SU-DHL-6 (cell line): ENCODE measurements at regions not wholly inside any gene's neighbourhood (a gene's known extent, or its start where the extent isn't known, plus 50 kb on each side); places are given as distances from the start of the nearest gene placed in this dataset.

Experiments
- H2AFZ ChIP-seq: fragments of 200-600 bp; sonication (generic); 2 replicates; pipeline ENCODE4 v1.6.1; 2014; ENCODE audit warnings: low read depth, mild to moderate bottlenecking, moderate library complexity, mixed read lengths, antibody characterized with exemption, low read length; ENCODE audit not compliant: severe bottlenecking
- H3F3A ChIP-seq: fragments of 200-600 bp; shearing (Covaris generic); 2 replicates; pipeline ENCODE4 v1.6.0; 2016; ENCODE audit warnings: antibody characterized with exemption, mild to moderate bottlenecking; ENCODE audit not compliant: insufficient read depth
- H3K27ac ChIP-seq: fragments of 200-600 bp; sonication (generic); 2 replicates; pipeline ENCODE4 v1.5.1; 2016; ENCODE audit warnings: low read depth, mild to moderate bottlenecking, low read length, moderate library complexity, mixed read lengths
- H3K27me3 ChIP-seq: fragments of 200-600 bp; sonication (generic), shearing (Covaris generic); 2 replicates; pipeline ENCODE4 v1.6.0; 2014; ENCODE audit warnings: mild to moderate bottlenecking, low read length
- H3K36me3 ChIP-seq: fragments of 200-600 bp; sonication (generic); 2 replicates; pipeline ENCODE4 v1.6.1; 2014; ENCODE audit warnings: mild to moderate bottlenecking, low read length, mixed read lengths
- H3K4me2 ChIP-seq: fragments of 300-600, 200-600 bp; shearing (Covaris generic), sonication (generic); 2 replicates; pipeline ENCODE4 v1.6.0; 2014; ENCODE audit warnings: low read length, low read depth, mild to moderate bottlenecking; ENCODE audit not compliant: poor library complexity, severe bottlenecking
- H3K4me3 ChIP-seq: fragments of 200-600 bp; sonication (generic); 2 replicates; pipeline ENCODE4 v1.5.1; 2014; ENCODE audit warnings: antibody characterized with exemption, low read length, mild to moderate bottlenecking, mixed read lengths; ENCODE audit not compliant: insufficient read depth, poor library complexity, severe bottlenecking
- H3K79me2 ChIP-seq: fragments of 200-600 bp; sonication (generic); 2 replicates; pipeline ENCODE4 v1.6.1; 2014; ENCODE audit warnings: mild to moderate bottlenecking, low read length, moderate library complexity; ENCODE audit not compliant: insufficient read depth
- H3K9ac ChIP-seq: fragments of 200-600 bp; sonication (generic); 2 replicates; pipeline ENCODE4 v1.7.0; 2014; ENCODE audit warnings: mild to moderate bottlenecking, low read length
- H3K9me2 ChIP-seq: fragments of 200-600 bp; sonication (generic); replicated peaks from 2 replicates; pipeline ENCODE4 v1.6.1; 2014; ENCODE audit warnings: low read length; ENCODE audit not compliant: insufficient read depth
- H3K9me3 ChIP-seq: fragments of 200-600 bp; sonication (generic); 2 replicates; pipeline ENCODE4 v1.6.1; 2014; ENCODE audit warnings: low read length, mixed read lengths; ENCODE audit not compliant: insufficient read depth
- H4K20me1 ChIP-seq: fragments of 200-600 bp; sonication (generic); 2 replicates; pipeline ENCODE4 v1.6.1; 2014; ENCODE audit warnings: low read depth, mild to moderate bottlenecking, antibody characterized with exemption, low read length, moderate library complexity, mixed read lengths
- EZH2phosphoT487 ChIP-seq: fragments of 200-600 bp; sonication (generic), shearing (Covaris generic); conservative IDR thresholded peaks from 2 replicates; pipeline ENCODE4 v1.6.1; 2018; ENCODE audit warnings: mild to moderate bottlenecking, antibody characterized with exemption, low read length, moderate library complexity, mixed read lengths
- TF ChIP-seq, protein P1 (sequence below): fragments of 200-600 bp; sonication (generic); IDR thresholded peaks from one replicate; pipeline ENCODE4 v1.5.1; 2017; ENCODE audit warnings: antibody characterized with exemption, mild to moderate bottlenecking, low read length, moderate library complexity; ENCODE audit not compliant: insufficient read depth, poor library complexity, severe bottlenecking

DNA sequence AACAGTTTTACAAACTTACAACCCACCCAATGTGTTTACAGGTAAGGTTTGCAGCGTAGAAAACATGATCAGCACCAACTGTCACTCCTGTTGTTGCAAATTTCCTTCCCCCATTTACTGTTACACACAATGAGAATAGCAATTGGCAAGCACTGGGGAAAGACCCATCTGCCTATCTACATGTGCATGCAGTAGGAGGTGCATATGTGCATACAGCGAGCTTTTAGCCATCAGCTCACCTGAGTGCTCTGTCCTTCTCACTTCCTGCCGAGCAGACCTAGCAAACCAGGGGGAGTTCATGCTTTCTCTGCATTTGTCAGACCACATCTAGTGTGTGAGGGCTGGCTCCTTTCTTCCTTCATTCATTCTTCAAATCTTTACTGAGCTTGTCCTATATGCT, 49.9 kb upstream of the ARL4C start:
- Histone ChIP-seq H3K36me3 (no peaks in the 10 kb centered on the region), H3K79me2 (no peaks in the 10 kb centered on the region), H3K9ac (no peak overlapping the region), H3K27me3 (no peaks in the 10 kb centered on the region; the same call in 1 of the 2 replicates), H3K9me2 (no peaks in the 10 kb centered on the region), H3F3A (no peaks in the 10 kb centered on the region), H3K9me3 (no peaks in the 10 kb centered on the region), H4K20me1 (no peaks in the 10 kb centered on the region), H3K4me3 (no peak overlapping the region), H3K27ac (no peak overlapping the region), H2AFZ (no peak overlapping the region), H3K4me2 (no peak overlapping the region)
- no peak for TF ChIP-seq EZH2phosphoT487
- TF ChIP-seq, protein P1, sequence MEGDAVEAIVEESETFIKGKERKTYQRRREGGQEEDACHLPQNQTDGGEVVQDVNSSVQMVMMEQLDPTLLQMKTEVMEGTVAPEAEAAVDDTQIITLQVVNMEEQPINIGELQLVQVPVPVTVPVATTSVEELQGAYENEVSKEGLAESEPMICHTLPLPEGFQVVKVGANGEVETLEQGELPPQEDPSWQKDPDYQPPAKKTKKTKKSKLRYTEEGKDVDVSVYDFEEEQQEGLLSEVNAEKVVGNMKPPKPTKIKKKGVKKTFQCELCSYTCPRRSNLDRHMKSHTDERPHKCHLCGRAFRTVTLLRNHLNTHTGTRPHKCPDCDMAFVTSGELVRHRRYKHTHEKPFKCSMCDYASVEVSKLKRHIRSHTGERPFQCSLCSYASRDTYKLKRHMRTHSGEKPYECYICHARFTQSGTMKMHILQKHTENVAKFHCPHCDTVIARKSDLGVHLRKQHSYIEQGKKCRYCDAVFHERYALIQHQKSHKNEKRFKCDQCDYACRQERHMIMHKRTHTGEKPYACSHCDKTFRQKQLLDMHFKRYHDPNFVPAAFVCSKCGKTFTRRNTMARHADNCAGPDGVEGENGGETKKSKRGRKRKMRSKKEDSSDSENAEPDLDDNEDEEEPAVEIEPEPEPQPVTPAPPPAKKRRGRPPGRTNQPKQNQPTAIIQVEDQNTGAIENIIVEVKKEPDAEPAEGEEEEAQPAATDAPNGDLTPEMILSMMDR = no peak
